Breast epithelium (tissue), 3 donors: ENCODE measurements at regions not wholly inside any gene's neighbourhood (a gene's known extent, or its start where the extent isn't known, plus 50 kb on each side); places are given as distances from the start of the nearest gene placed in this dataset.

Experiments
- POLR2A ChIP-seq: fragments of 450-650 bp; IDR thresholded peaks from one replicate; pipeline ENCODE4 v1.6.1; 2016; ENCODE audit warnings: antibody characterized with exemption, mild to moderate bottlenecking, moderate library complexity
- POLR2AphosphoS5 ChIP-seq, 3 donors: sonication (generic); formaldehyde crosslinking; IDR thresholded peaks; one replicate each; pipeline ENCODE4 v1.6.1; 2017; ENCODE audit warnings: antibody characterized with exemption in 3 of 3
- TF ChIP-seq, protein P1 (sequence below), 3 donors: fragments of 450-650 bp; IDR thresholded peaks; one replicate each; pipeline ENCODE4 v1.5.1; 2016 to 2017; ENCODE audit warnings: antibody characterized with exemption in 3 of 3, mild to moderate bottlenecking in 3 of 3, moderate library complexity in 3 of 3

DNA sequence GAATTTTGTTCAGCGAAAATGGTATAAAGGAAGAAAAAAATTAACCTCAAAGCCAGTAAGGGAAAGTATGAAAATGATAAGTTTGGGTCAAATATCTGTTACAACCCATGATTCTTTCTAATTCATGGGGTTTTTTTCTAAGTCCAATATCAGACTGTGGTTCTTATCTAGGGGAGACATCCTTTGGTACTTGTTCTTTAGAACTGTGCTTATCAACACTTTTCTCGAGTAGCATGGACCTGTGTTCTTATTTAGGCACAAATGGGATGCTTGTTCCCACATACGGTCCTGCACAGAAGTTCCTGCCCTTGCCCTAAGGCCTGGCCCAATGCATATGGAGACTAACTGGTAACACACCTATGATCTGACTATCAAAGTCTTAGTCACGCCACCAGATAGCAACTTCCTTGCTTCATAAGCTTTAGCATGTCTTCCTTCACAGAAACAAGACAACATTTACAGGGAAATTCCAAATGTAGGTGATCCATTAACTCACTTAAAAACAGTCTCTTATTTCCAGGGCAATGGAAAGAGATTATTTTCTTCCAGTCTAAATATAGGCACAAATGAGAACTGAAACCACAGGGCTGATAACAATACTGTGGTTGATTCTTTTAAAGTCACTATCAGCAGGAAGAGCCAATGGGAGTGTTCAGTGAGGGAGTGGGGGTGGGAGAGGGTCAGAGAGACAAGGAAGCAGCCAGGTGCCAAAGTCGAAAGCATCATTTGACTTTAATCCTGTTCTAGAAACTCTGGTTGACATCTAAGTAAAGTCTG is 268.8 kb upstream of the ANKRD55 start:
- TF ChIP-seq, protein P1, sequence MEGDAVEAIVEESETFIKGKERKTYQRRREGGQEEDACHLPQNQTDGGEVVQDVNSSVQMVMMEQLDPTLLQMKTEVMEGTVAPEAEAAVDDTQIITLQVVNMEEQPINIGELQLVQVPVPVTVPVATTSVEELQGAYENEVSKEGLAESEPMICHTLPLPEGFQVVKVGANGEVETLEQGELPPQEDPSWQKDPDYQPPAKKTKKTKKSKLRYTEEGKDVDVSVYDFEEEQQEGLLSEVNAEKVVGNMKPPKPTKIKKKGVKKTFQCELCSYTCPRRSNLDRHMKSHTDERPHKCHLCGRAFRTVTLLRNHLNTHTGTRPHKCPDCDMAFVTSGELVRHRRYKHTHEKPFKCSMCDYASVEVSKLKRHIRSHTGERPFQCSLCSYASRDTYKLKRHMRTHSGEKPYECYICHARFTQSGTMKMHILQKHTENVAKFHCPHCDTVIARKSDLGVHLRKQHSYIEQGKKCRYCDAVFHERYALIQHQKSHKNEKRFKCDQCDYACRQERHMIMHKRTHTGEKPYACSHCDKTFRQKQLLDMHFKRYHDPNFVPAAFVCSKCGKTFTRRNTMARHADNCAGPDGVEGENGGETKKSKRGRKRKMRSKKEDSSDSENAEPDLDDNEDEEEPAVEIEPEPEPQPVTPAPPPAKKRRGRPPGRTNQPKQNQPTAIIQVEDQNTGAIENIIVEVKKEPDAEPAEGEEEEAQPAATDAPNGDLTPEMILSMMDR (IDR thresholded peaks at IDR 0.05), result no peak
- TF ChIP-seq POLR2AphosphoS5 (IDR thresholded peaks at IDR 0.05), result no peak
- TF ChIP-seq POLR2A, result no peak
